ENCODE measurements at regions not wholly inside any gene's neighbourhood (a gene's known extent, or its start where the extent isn't known, plus 50 kb on each side); places are given as distances from the start of the nearest gene placed in this dataset.

DNA sequence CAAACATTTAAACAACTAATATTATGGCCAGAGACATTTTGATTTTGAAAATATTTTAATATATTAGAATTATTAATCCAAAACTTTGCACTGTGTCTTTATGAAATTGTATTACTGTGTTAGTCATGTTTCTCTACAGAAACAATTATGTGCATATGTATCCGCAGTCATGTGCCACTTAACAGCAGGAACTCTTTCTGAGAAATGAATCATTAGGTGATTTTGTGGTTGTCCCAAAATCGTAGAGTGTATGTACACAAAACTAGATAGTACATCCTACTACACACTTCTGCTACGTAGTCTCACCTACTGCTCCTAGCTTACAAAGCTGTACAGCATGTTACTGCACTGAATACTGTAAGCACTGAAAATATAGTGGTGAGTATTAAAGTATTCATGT lies 479.2 kb upstream of the DSEL start:
- no peak for DNase-seq (ENCODE audit: low read depth in 2 of 2)

DNA sequence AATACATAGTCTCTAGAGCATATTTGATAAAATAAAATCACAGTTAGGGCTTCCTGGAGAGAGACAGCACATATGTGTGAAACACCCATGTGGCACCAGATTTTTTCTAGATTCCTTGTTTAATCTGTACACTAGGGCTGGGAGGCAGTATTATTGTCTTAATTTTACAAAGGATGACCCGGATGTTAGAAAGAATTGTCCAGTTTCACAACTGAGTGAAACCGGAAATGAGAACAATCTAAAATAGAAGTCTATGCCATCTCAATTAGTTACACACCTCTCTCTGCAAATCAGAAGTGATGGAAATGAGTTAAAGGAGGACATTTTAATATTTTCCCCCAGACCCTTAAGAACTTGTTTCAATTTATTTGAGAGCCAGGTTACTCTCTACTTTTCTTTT lies 463.7 kb upstream of the DSEL start:
- no peak for DNase-seq (ENCODE audit: low read depth in 2 of 2)

DNA sequence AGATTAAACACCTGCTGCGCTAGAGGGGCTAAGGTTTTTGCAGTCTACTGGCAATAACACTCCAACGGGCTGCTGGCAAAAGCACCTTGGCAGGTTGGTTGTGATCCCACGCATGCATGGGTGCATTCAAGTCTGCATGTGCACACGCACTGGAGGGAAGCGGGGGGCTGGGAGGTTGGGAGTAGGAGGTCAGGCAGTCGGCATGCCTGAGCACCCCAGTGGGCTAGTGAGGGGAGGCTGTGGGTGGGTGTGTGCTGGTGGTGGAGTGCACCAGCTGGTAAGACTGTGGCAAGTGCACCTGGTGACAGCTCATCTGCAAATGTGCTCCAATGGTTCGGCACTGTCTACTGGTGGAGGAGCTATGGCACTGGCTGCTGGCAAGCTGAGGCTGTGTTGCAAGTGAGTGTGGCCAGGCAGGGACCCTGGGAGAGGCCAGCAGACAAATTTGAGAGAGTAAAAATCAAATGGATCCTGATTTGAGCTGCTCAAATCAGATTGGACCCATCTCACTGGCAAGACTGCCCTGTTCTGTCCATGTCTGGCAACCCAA lies 460.6 kb upstream of the DSEL start:
- no peak for DNase-seq (ENCODE audit: low read depth in 2 of 2)

DNA sequence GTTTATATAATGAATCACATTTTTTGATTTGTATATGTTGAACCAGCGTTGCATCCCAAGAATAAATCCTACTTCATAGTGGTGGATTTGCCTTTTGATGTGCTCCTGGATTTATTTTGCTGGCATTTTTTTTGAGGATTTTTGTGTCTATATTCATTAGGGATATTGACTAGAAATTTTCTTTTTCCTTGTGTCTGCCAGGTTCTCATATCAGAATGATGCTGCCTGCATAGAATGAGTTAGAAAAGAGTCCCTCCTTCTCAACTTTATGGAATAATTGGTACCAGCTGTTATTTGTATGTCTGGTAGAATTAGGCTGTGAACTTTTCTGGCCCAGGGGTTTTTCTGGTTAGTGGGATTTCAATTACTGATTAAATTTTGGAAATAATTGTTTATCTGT lies 457.4 kb upstream of the DSEL start:
- DNase-seq (ENCODE audit: low read depth in 2 of 2), result no peak

DNA sequence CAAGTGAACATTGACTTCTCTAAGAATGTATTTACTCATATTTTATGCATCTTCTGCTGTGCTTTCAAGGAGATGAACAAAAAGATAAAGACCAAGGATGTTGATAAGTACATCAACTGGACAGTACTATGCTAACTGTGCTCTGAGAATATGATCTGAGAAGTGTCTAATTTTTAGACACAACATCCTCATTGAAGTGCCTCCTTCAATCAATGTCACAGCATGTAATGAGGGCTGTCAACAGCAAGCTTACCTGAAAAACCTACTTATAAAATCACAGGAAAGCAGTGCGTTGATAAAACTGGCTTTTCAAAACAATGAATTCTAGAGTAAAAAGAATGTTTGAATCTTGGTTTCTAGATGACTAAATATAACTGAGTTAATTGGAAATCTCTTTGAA lies 452.9 kb upstream of the DSEL start:
- no peak for DNase-seq (ENCODE audit: low read depth in 2 of 2)

DNA sequence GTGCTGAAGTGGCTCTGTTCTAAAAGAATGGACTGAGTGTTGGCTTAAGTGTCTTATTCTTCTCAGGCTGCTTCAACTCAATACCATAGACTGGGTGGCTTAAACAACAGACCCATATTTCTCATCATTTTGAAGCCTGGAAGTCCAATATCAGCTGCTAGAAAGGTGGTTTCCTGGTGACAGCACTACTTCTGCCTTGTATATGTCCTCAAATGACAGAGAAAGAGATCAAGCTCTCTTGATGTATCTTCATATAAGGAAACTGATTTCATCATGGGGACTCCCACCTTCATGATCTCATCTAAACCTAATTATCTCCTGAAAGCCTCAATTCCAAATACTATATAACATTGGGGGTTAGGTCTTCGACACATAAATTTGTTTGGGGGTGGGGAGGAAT lies 449.7 kb upstream of the DSEL start:
- no peak for DNase-seq (ENCODE audit: low read depth in 2 of 2)

DNA sequence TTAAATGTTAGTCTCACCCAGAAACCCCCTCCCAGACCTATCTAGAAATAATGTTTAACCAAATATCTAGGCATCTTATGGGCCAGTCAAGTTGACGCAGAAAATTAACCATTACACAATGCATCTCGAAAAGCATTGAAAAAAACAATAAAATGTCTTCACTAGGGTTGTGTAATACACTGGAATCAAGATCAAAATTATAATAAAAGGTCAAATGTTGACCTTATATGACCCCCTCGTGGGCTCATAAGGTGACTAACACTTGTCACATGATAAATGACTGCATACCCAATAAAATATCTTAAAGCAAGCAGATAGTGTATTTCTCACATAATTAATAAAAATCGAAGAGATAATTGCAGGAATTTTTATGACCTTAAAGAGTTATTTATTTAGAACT lies 447.9 kb upstream of the DSEL start:
- DNase-seq (ENCODE audit: low read depth in 2 of 2), result no peak

DNA sequence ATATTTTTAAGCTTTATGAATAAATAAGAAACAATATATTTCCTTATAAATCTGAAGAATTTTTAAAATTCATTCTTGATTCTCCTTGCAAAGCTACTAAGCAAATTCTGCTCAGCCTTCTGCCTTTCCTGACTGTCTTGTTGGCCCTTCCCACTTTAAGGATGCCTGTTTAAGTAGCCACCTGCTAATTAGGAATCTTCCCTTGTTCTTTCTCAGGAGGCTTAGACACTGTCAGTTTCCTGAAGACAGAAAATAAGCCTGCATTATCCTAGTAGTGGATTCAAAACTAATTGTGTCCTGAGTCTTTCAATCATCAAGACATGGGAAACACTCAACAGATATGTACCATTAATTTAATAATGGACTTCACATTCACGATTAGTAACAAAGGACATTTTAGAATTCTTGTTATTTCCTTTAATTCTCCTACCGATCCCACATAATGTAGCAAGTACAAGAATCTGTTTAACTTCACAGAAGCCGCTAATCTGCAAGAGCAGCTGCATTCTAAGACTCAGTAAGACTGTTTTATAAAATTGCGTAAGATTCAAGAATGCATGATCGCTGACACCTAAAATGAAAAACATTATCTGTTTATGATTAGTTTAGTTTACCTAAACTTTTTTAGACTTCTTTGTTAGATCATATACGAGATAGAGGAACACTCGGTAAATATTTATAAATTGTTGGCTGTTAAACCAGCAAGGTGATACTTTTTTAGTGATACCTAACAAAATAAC lies 445.4 kb upstream of the DSEL start:
- no peak for DNase-seq (ENCODE audit: low read depth in 2 of 2)

DNA sequence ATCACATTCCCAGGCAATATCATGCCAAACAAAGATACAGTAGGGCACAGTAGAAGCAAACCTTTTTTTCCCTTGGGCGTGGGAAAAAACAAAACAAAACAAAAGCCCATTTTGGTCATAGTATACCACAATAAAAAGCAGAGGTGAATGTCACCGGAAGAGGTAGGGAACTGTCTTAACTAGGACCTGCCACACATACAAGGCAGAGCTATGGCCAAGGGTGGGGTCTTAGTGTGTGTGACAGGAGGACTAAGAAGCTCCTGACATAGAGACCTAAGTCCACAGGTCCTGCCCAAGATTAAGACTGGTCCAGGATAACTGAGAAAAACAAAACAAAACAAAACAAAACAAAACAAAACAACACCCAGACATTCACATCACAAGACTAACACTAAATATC lies 441.2 kb upstream of the DSEL start:
- no peak for DNase-seq (ENCODE audit: low read depth in 2 of 2)

DNA sequence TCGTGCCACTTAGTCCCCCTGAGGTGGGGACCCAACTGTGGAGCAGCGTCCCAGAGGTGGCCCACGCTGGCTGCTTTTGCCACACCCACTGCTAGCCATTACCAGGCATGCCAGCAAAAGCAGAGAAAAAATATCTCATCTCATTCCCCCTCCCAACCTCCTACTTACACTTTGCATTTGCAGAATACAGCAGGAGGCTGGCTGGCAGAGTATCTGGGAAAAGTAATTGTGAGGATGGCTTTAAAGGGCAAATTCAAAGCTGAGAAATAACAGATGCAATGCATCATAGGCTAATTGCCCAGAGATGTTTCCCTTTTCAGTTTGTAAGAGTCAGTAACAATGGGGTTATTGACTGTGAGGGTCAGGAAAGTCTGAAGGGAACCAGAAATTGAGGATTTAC lies 438.1 kb upstream of the DSEL start:
- DNase-seq (ENCODE audit: low read depth in 2 of 2), result no peak

DNA sequence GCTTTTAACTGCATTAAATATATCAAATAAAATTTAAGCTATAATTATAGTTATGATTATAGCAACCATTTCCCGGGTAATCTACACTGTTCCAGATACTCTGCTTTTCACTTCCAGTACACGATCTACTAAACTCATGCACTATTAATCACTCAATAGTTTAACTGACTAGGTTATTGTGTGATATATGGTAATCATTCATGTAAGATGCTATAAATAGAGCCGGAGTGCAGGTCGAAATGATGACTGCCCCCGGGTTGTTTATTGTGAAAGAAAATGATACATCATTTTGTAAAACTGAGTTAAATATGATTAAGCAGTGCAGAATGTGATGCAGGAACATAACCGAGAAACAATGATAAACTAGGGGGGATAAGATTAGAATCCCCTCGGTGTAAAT lies 434.6 kb upstream of the DSEL start:
- no peak for DNase-seq (ENCODE audit: low read depth in 2 of 2)

DNA sequence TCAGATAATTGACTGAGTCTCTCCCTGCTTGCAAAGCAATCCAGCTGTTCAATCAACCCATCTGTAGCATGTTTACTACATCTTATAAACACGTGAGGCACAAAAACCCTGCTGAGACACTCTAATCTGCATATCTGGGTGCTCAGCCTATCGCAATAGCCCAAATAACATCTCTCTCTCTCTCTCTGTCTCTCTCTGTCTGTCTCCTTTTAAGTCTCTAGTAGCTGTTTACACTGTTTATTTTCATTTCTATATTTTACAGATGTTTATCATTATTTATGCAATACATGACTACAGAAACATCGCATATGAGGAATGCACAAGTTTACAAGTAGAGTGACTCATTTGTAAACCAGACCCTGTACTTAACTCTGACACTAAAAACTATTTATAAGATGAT lies 422.1 kb upstream of the DSEL start:
- no peak for DNase-seq (ENCODE audit: low read depth in 2 of 2)

DNA sequence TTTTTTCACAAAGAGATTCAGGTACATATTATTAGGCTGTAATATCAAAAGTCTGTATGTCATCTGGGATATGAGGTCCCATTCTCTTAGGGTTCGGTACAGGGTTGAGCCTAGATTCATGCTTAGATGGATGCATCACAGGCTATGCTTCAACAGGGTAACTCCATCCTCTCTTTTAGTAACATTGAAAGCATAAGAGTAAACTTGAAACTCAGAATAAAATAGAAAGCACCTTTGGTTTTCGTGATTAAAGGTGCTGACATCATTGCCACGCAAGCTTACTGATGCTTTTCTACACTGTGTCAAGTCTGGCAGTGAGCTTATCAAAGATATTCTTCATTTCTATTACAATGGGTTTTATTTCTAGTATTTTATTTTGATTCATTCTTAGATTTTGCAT lies 419.1 kb upstream of the DSEL start:
- DNase-seq (ENCODE audit: low read depth in 2 of 2), result no peak

DNA sequence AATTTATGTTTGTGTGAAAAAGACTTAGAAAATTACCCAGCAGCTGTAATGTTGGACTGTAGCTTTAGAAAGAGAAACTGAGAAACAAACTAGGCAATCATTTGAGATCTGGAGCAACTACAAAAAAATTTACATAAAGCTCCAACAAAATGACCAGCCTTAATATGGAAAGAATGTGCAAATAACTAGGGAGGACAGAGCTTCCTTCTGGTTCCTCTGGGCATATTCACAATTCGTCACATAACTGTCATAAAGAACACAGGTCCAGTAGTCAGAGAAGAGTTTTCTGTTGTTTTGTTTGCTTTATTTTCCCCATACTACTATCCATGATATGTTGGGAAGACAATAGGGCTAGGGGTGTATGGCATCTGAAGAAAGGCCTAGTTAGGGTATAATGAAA lies 416.8 kb upstream of the DSEL start:
- no peak for DNase-seq (ENCODE audit: low read depth in 2 of 2)

DNA sequence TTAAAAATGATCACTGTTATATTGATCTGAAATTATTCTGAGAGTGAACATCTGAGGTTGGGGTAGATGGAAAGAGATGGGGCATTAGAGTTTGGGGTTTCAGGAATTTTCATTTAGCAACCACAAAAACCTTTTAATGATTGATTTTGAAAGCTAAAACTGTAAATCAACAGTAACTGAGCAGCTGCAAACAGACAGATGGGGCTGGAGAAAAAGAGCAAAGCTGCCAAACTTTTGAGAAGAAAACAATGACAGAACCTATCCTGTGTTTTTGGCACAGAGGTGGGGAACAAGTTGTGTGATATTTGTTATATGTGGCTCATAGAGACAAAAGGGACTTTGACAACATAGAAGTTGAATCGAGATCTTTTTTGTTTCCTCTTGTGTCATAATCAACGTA lies 415.8 kb upstream of the DSEL start:
- DNase-seq (ENCODE audit: low read depth in 2 of 2), result no peak

DNA sequence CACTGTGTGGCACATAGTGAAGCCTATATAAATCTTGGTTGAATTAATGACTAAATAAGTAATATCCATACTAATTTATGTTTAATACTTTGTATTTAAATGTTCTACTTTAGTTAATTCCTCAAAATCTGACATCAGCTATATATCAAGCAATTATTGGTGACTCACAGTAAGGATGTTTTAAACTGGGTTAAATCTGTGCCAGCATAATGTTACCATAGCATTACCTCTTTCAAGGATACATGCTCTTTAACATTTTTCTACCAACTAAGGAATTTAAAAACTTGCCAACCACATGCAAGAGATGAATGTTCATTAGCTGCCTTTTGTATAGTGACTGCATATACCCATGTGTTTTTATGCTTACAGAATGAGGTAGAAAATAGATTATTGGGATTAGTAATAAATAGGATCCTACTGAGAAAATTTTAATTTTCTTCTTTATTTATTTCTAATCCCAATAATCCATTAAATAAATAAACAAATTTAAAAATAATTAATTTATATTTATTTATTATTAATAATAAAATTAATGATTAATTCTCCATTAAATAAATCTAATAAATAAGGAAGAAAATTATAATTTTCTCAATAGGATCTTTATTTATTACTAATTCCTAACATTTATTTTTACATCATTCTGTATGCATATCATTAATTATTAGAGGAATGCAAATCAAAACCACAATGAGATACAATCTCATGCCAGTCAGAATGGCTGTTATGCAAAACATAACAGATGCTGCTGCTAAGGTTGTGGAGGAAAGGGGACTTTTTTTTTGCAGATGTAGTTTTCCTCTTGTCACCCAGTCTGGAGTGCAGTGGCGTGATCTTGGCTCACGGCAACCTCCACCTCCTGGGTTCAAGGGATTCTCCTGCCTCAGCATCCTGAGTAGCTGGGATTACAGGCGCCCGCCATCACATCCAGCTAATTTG lies 410.7 kb upstream of the DSEL start:
- DNase-seq (ENCODE audit: low read depth in 2 of 2), result no peak

DNA sequence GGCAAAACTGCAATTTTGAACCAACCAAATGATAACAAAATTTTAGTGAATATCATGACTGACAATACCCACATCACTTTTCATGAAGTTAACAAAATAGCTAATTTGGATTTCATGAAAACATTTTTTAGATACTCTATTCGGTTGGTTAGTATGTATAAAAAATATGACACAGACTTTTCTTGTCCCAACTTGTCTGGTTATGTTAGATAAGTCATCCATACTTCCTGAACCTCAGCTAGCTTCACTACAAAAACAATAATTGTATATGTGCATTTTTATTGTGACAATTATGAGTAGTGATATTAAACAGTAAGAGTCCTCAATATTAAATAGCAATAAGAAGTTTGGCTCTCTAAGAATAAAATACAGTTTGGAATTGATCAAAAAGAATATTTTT lies 408.1 kb upstream of the DSEL start:
- DNase-seq (ENCODE audit: low read depth in 2 of 2), result no peak

DNA sequence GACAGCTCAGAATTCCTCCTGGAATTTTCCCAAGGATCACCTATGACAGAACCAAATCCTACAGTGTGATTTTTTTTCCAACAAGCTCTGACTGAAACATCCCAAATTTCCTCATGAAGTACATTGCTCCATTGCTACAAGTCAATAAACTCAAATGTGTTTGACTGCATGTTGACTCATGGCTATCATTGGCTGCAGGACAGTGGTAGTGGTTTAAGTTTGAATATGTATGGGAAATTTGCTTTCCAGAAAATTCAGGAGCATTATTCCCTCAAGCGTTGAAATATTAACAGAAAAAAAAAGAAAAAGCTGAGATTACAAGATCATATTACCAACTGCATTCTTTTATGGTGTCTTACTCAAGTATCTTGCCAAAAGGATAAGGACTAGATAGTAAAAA lies 402.8 kb upstream of the DSEL start:
- DNase-seq (ENCODE audit: low read depth in 2 of 2), result no peak

DNA sequence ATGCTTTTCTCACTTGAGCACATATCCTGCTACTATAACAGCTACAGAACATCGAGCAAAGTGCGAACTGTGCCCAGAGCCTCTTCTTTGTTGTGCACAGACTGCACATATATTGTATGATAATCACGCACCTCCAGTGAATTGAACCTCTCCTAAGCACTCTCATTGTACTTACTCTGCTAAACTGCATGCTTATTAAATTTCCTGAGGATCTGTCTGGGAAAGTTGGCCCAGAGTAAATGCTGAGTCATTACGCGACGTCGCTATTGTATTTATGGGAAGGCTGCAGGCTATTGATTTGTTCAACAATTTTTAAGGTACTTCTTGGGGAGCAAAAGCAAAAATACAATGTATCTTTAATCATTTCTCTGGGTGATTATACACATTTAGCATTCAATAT lies 399.6 kb upstream of the DSEL start:
- DNase-seq (ENCODE audit: low read depth in 2 of 2), result no peak

DNA sequence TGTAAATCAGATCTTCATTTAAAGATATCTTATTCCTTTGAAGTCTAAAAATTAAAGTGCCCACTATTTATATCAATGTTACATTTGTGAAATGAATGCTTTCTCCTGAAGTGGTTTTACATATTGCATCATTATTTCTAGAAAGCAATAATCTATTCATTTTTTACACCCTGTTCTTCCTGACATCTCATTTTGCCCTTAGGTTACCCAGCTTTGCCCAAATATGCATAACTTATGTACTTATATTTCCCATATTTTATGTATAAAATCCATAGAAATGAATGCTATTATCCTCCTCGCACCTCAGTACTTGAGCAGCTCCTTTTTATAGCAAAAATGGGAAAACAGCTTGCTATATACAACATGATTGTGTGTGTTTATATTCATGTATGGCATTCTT lies 396.5 kb upstream of the DSEL start:
- DNase-seq (ENCODE audit: low read depth in 2 of 2), result no peak

DNA sequence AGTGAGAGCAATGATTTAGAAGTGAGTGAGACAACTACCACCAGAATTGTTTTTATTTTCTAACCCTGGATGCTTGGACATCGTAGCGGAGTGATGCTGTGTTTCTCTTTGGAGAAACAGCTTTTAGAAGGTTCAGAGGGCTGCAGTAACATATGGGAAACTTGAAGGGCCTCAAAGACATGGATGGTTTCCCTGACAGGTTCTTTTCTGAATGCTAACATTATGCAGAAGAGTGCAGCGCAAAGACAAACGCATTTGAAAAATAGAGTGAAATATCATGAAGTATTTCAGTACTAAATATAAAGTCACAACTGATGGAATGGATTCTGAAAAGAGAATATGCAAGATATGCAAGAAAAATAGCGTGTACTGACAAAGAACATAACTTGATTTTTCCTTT lies 385.1 kb upstream of the DSEL start:
- no peak for DNase-seq (ENCODE audit: low read depth in 2 of 2)

DNA sequence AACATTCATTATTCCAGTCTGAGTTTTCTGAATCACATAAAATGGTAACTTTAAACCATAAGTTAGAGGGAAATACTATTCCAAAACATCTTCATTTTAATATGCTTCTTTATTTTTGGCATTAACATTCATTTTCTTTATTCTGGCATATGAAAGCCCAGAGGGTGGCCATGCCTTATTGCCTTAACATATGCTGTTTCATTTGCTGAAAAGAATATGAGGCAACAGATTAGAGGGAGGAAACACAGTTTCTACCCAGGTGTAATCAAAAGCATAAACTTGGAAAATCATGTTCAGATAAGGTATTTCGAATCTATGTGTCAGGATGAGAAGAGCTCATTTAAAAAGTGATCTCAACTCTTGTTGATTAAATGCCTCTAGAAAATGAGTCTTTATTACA lies 379.9 kb upstream of the DSEL start:
- DNase-seq (ENCODE audit: low read depth in 2 of 2), result no peak

DNA sequence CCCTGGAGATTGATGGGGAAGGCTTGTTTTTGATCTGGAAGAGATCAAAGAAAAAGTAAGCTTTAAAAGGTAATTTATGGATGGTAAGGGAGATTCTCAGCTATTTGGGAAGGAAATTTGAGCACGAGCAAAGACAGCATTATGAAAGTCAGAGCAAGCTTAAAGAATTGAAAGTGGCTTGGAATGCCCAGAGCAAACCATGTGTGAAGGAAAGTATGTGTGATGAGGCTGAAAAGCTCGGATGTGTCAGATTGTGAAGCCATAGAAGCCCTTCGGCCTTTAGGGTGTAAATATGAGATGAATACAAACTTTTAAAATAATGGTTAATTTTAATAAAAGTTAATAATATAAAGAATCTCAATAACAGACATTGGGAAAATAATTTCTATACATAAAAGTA lies 377.4 kb upstream of the DSEL start:
- DNase-seq (ENCODE audit: low read depth in 2 of 2), result no peak
